Loucy (cell line): ENCODE measurements at regions not wholly inside any gene's neighbourhood (a gene's known extent, or its start where the extent isn't known, plus 50 kb on each side); places are given as distances from the start of the nearest gene placed in this dataset.

Experiments used
- EZH2phosphoT487 ChIP-seq: fragments of 200-600 bp; IDR thresholded peaks from 2 replicates; pipeline ENCODE4 v1.6.1; 2018; ENCODE audit warnings: antibody characterized with exemption, mild to moderate bottlenecking, moderate library complexity, borderline replicate concordance
- TF ChIP-seq, protein P1 (sequence below): fragments of 200-600 bp; sonication (generic); conservative IDR thresholded peaks from 2 replicates; pipeline ENCODE4 v1.5.1; 2014; ENCODE audit warnings: mild to moderate bottlenecking, antibody characterized with exemption, low read length

DNA sequence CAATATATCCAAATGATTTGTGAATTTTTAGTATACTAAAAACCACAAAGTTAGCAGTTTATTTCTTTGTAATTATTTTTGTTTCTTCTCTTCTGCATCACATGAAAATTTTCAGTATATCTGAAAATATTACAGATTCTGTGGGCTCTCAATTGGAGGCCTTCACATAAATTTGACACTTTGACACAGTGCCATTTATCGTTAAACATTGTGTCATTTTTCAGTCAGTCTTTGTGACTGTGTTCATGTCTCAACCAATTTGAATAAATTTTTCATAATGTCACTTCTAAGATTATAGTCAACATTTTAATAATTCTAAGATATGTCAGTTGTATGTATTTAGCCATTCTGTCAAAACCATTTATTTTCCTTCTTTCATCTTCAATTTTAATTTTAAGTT is 1303.0 kb downstream of the LRFN5 start:
- no peak for TF ChIP-seq EZH2phosphoT487
- TF ChIP-seq, protein P1, sequence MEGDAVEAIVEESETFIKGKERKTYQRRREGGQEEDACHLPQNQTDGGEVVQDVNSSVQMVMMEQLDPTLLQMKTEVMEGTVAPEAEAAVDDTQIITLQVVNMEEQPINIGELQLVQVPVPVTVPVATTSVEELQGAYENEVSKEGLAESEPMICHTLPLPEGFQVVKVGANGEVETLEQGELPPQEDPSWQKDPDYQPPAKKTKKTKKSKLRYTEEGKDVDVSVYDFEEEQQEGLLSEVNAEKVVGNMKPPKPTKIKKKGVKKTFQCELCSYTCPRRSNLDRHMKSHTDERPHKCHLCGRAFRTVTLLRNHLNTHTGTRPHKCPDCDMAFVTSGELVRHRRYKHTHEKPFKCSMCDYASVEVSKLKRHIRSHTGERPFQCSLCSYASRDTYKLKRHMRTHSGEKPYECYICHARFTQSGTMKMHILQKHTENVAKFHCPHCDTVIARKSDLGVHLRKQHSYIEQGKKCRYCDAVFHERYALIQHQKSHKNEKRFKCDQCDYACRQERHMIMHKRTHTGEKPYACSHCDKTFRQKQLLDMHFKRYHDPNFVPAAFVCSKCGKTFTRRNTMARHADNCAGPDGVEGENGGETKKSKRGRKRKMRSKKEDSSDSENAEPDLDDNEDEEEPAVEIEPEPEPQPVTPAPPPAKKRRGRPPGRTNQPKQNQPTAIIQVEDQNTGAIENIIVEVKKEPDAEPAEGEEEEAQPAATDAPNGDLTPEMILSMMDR: no peak
